Common myeloid progenitor, CD34-positive (primary cell): ENCODE measurements at regions not wholly inside any gene's neighbourhood (a gene's known extent, or its start where the extent isn't known, plus 50 kb on each side); places are given as distances from the start of the nearest gene placed in this dataset.

Experiments
- CTCF ChIA-PET: fragments of 350-600 bp; sonication (Branson Sonifier 250); formaldehyde crosslinking; loops from one replicate; lab custom pipeline; 2021; ENCODE audit warnings: antibody characterized with exemption; lab: Charles Lee
- POLR2A ChIA-PET: fragments of 350-600 bp; sonication (Branson Sonifier 250); formaldehyde crosslinking; loops from one replicate; lab custom pipeline; 2021; ENCODE audit warnings: antibody characterized with exemption; lab: Charles Lee
- DNase-seq, 3 donors: peaks; one replicate each; pipeline versions ENCODE4 v3.0.0 to v3.0.0-alpha.2; 2013
- H3K27ac ChIP-seq, 2 experiments: 1 replicate in 1 of 2; 2 replicates in 1 of 2; pipeline ENCODE4 v1.7.0; 2013; ENCODE audit warnings: inconsistent platforms in 2 of 2, low read length in 2 of 2, mild to moderate bottlenecking in 2 of 2, low read depth in 1 of 2, moderate library complexity in 1 of 2; ENCODE audit not compliant: severe bottlenecking in 2 of 2, insufficient read depth in 1 of 2, poor library complexity in 1 of 2
- H3K27me3 ChIP-seq, 5 experiments: replicated peaks in 2 of 5; 1 replicate in 3 of 5; 2 replicates in 2 of 5; pipeline versions ENCODE4 v1.6.1 to v1.7.0; 2013; ENCODE audit warnings: low read length in 4 of 5, mild to moderate bottlenecking in 2 of 5, moderate library complexity in 2 of 5, inconsistent platforms in 1 of 5; ENCODE audit not compliant: insufficient read depth in 5 of 5, control insufficient read depth in 4 of 5
- H3K36me3 ChIP-seq, 4 experiments: 1 replicate in 2 of 4; 2 replicates in 2 of 4; pipeline versions ENCODE4 v1.6.1 to v1.7.0; 2013; ENCODE audit warnings: low read length in 3 of 4, control low read depth in 1 of 4, mild to moderate bottlenecking in 1 of 4; ENCODE audit not compliant: control insufficient read depth in 4 of 4, insufficient read depth in 4 of 4
- H3K4me1 ChIP-seq, 4 experiments: 1 replicate in 3 of 4; 2 replicates in 1 of 4; pipeline versions ENCODE4 v1.6.1 to v1.7.1; 2013; ENCODE audit warnings: low read length in 3 of 4, mild to moderate bottlenecking in 3 of 4, control low read depth in 1 of 4, inconsistent platforms in 1 of 4, moderate library complexity in 1 of 4; ENCODE audit not compliant: control insufficient read depth in 4 of 4, insufficient read depth in 4 of 4; ENCODE audit errors: control extremely low read depth in 1 of 4
- H3K4me3 ChIP-seq, 7 experiments: 1 replicate in 4 of 7; 2 replicates in 3 of 7; pipeline versions ENCODE4 v1.5.1 to v1.7.0; 2013; ENCODE audit warnings: mild to moderate bottlenecking in 7 of 7, low read length in 6 of 7, moderate library complexity in 6 of 7, inconsistent platforms in 2 of 7, low read depth in 2 of 7, control low read depth in 1 of 7; ENCODE audit not compliant: insufficient read depth in 4 of 7, control insufficient read depth in 1 of 7; ENCODE audit errors: extremely low read depth in 1 of 7
- H3K9me3 ChIP-seq, 5 experiments: 1 replicate in 4 of 5; 2 replicates in 1 of 5; pipeline versions ENCODE4 v1.6.1 to v1.7.1; 2013; ENCODE audit warnings: low read length in 4 of 5, mild to moderate bottlenecking in 2 of 5, inconsistent platforms in 1 of 5, low read depth in 1 of 5, moderate library complexity in 1 of 5; ENCODE audit not compliant: control insufficient read depth in 4 of 5, insufficient read depth in 2 of 5; ENCODE audit errors: control extremely low read depth in 1 of 5
- WGBS: methylation state at CpG from one replicate; pipeline ENCODE4 v1.1.5; 2013; ENCODE audit not compliant: insufficient coverage; 5-methylcytosine and 5-hydroxymethylcytosine counted together

GRCh38 chr19:30861919-30862318, 487.3 kb downstream of the TSHZ3 start:
- WGBS: 100% methylated on average over 4 of the region's 5 CpGs
- Histone ChIP-seq H3K9me3 (no peaks in the 10 kb centered on the region), H3K4me1 (peaks cover 9 to 36% (median 24%) of the 10 kb centered on the region in 4 experiments), H3K27ac (no peak overlapping the region), H3K4me3 (no peak overlapping the region), H3K27me3 (no peaks in the 10 kb centered on the region), H3K36me3 (no peaks in the 10 kb centered on the region)
- ChIA-PET POLR2A (no interaction called here), CTCF (interaction anchor here (1.2 kb wide), 1 partner anchor 9 kb away, joined by 3 read pairs; no protein-coding TSS in a partner anchor)
- DNase-seq: no peak

GRCh38 chr19:30857966-30858490, 485.8 kb downstream of the ZNF536 start:
- no peaks in the 10 kb centered on the region for H3K9me3 ChIP-seq
- no peaks in the 10 kb centered on the region for H3K36me3 ChIP-seq
- CTCF ChIA-PET: no interaction called here
- no peak overlapping the region for H3K4me3 ChIP-seq
- no peak for DNase-seq
- H3K4me1 ChIP-seq: peaks cover 0 to 11% (median 2%) of the 10 kb centered on the region in 4 experiments
- no peak overlapping the region for H3K27ac ChIP-seq
- no peaks in the 10 kb centered on the region for H3K27me3 ChIP-seq
- POLR2A ChIA-PET: no interaction called here
- 76% methylated on average over 6 of the region's 7 CpGs for WGBS

GRCh38 chr19:30857388-30857787, 485.2 kb downstream of the ZNF536 start:
- POLR2A ChIA-PET: interaction anchor here (0.6 kb wide), 1 partner anchor 32 kb away, joined by 3 read pairs; no protein-coding TSS in a partner anchor
- no peak for DNase-seq

GRCh38 chr19:30856786-30857185, 484.6 kb downstream of the ZNF536 start:
- ChIA-PET CTCF (interaction anchor here (0.6 kb wide), 1 partner anchor 836 kb away, joined by 4 read pairs; no protein-coding TSS in a partner anchor), POLR2A (no interaction called here)
- Histone ChIP-seq H3K27ac (no peak overlapping the region), H3K36me3 (no peaks in the 10 kb centered on the region), H3K9me3 (no peaks in the 10 kb centered on the region), H3K4me3 (no peak overlapping the region), H3K4me1 (peaks cover 0 to 9% (median 0%) of the 10 kb centered on the region in 4 experiments), H3K27me3 (no peaks in the 10 kb centered on the region)
- 94% methylated on average over 3 of the region's 3 CpGs for WGBS
- DNase-seq: no peak

More at GRCh38 chr19:30857388-30857787, 485.2 kb downstream of the ZNF536 start:
- Histone ChIP-seq H3K4me1 (peaks cover 0 to 9% (median 0%) of the 10 kb centered on the region in 4 experiments), H3K27ac (no peak overlapping the region), H3K27me3 (no peaks in the 10 kb centered on the region), H3K4me3 (no peak overlapping the region), H3K9me3 (no peaks in the 10 kb centered on the region), H3K36me3 (no peaks in the 10 kb centered on the region)
- WGBS: 82% methylated on average over 3 of the region's 6 CpGs
- CTCF ChIA-PET: interaction anchor here (0.6 kb wide), 1 partner anchor 836 kb away, joined by 4 read pairs; no protein-coding TSS in a partner anchor

GRCh38 chr19:30856376-30856775, 484.2 kb downstream of the ZNF536 start:
- Histone ChIP-seq H3K4me1 (peaks cover 0 to 9% (median 0%) of the 10 kb centered on the region in 4 experiments), H3K4me3 (no peak overlapping the region), H3K27me3 (no peaks in the 10 kb centered on the region), H3K36me3 (no peaks in the 10 kb centered on the region), H3K9me3 (no peaks in the 10 kb centered on the region), H3K27ac (no peak overlapping the region)
- no peak for DNase-seq
- WGBS: 100% methylated on average over 3 of the region's 3 CpGs
- POLR2A ChIA-PET: no interaction called here
- CTCF ChIA-PET: no interaction called here

- POLR2A ChIA-PET: no interaction called here
- H3K4me3 ChIP-seq: no peak overlapping the region
- no peaks in the 10 kb centered on the region for H3K27me3 ChIP-seq
Observed at GRCh38 chr19:30855442-30855841, 483.3 kb downstream of the ZNF536 start.

GRCh38 chr19:30854661-30855060, 482.5 kb downstream of the ZNF536 start:
- ChIA-PET CTCF (interaction anchor here (0.6 kb wide), 1 partner anchor 42 kb away, joined by 3 read pairs; no protein-coding TSS in a partner anchor), POLR2A (no interaction called here)
- WGBS: 98% methylated on average over 4 of the region's 4 CpGs
- Histone ChIP-seq H3K4me3 (no peak overlapping the region), H3K27me3 (no peaks in the 10 kb centered on the region), H3K36me3 (no peaks in the 10 kb centered on the region), H3K27ac (no peak overlapping the region), H3K9me3 (no peaks in the 10 kb centered on the region), H3K4me1 (peaks cover 0 to 14% (median 0%) of the 10 kb centered on the region in 4 experiments)
- DNase-seq: no peak

More at GRCh38 chr19:30855442-30855841, 483.3 kb downstream of the ZNF536 start:
- H3K4me1 ChIP-seq: peaks cover 0 to 10% (median 0%) of the 10 kb centered on the region in 4 experiments
- WGBS: 92% methylated on average over 4 of the region's 6 CpGs
- no peak for DNase-seq
- no peaks in the 10 kb centered on the region for H3K36me3 ChIP-seq
- CTCF ChIA-PET: no interaction called here
- no peaks in the 10 kb centered on the region for H3K9me3 ChIP-seq
- H3K27ac ChIP-seq: no peak overlapping the region
